ENCODE measurements at regions not wholly inside any gene's neighbourhood (a gene's known extent, or its start where the extent isn't known, plus 50 kb on each side); places are given as distances from the start of the nearest gene placed in this dataset.

DNA sequence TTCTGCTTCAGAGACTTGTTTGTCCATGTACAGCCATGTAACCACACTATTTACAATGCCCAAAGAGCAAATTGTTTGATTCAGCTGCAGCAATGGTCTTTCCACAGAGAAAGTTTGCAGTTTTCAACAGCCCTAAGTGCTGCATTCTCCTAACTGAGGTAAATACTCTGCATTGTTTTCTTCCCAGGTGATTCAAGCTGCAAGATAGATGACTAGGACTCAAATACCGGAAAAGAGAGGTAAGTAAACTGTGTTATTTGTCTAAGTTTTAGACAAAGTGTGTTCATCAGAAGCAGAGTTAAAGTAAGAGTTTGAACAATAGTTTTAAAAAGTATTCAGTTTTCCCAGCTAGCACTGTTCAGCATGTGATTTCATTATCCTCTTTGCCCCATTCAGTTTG lies 1046.7 kb upstream of the C9orf72 start:
- no peak overlapping the region for H3K27ac ChIP-seq
- ChIA-PET POLR2A (ENCODE audit: low non-redundant PET) (no interaction called here), CTCF (no interaction called here)
- TF ChIP-seq, protein P1, sequence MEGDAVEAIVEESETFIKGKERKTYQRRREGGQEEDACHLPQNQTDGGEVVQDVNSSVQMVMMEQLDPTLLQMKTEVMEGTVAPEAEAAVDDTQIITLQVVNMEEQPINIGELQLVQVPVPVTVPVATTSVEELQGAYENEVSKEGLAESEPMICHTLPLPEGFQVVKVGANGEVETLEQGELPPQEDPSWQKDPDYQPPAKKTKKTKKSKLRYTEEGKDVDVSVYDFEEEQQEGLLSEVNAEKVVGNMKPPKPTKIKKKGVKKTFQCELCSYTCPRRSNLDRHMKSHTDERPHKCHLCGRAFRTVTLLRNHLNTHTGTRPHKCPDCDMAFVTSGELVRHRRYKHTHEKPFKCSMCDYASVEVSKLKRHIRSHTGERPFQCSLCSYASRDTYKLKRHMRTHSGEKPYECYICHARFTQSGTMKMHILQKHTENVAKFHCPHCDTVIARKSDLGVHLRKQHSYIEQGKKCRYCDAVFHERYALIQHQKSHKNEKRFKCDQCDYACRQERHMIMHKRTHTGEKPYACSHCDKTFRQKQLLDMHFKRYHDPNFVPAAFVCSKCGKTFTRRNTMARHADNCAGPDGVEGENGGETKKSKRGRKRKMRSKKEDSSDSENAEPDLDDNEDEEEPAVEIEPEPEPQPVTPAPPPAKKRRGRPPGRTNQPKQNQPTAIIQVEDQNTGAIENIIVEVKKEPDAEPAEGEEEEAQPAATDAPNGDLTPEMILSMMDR (conservative IDR thresholded peaks at IDR 0.05; ENCODE audit: low read depth): no peak
- no peak for DNase-seq (ENCODE audit: low spot score)

DNA sequence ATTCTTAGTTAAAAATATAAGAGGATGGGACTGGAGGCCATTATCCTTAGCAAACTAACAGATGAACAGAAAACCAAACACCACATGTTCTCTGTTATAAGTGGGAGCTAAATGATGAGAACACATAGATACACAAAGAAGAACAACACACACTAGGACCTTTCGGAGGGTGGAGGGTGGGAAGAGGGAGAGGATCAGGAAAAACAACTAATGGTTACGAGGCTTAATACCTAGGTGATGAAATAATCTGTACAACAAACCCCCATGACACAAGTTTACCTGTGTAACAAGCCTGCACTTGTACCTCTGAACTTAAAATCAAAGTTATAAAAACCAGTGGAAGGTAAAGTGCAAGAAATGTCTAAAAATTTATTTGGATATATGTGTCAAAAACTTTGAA lies 1047.4 kb upstream of the C9orf72 start:
- POLR2A ChIA-PET (ENCODE audit: low non-redundant PET): no interaction called here
- DNase-seq (ENCODE audit: low spot score): no peak
- TF ChIP-seq, protein P1 (conservative IDR thresholded peaks at IDR 0.05; ENCODE audit: low read depth): no peak
- CTCF ChIA-PET: no interaction called here
- H3K27ac ChIP-seq: no peak overlapping the region

DNA sequence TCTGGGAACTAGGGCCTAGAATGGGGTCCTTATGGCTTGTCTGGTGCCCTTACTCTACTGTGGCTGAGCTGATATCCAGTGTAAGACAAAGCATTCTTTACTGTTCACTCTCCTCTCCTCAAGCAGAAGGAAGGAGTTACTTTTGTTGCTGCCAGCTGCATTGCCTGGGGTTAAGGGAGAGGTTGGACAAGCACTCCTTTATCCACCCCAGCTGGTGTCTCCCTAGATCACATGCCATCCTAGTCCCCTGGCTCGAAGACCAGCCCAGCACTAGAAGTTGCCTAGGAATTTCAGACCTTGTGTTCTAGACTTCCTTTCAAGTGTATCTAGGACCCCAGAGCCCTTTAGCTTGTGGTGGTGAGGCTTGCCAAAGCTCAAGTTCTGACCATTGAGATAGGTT lies 1051.5 kb upstream of the C9orf72 start:
- ChIA-PET POLR2A (ENCODE audit: low non-redundant PET) (no interaction called here), CTCF (interaction anchor here (0.6 kb wide), 1 partner anchor 149 kb away, joined by 3 read pairs; no protein-coding TSS in a partner anchor)
- H3K27ac ChIP-seq: no peak overlapping the region
- TF ChIP-seq, protein P1 (conservative IDR thresholded peaks at IDR 0.05; ENCODE audit: low read depth): no peak
- no peak for DNase-seq (ENCODE audit: low spot score)

DNA sequence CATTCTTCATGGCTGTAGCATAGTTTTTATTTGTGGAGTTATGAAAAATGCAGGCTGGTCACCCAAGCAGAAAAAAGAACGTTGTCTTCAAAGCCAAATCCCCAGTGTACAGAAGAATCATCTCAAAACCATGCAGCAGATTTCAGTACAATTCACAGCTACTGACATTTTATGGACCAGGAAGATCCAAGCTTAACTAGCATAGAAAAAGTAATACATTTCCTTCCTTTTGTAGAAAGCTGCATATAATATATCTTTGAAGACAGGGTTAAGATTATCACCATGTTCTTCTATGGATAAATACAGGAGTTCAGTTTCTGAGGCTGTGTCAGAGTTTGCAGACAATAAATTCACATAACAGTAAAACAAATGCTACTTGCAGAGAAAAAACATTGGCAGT lies 1054.8 kb upstream of the C9orf72 start:
- ChIA-PET CTCF (no interaction called here), POLR2A (ENCODE audit: low non-redundant PET) (no interaction called here)
- no peak for DNase-seq (ENCODE audit: low spot score)
- TF ChIP-seq, protein P1 (conservative IDR thresholded peaks at IDR 0.05; ENCODE audit: low read depth): no peak
- no peak overlapping the region for H3K27ac ChIP-seq

DNA sequence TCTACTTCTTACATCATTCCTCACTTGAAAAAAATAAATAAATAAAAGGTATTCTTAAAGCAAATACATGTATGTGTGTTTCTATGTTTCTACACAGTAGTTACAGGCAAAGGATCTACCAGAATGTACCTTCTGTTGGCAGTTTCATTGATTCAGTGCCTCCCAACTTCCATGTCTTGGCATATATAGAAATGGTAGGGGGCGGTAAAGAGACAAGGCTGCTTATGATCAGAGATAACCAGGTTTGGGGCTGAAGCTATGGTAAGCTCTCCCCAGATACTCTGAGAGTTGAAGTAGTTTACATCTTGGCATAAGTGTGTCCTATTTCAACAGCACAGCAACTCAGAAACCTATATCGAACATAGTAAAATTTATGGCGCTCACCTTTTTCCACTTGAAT lies 1075.4 kb upstream of the C9orf72 start:
- ChIA-PET POLR2A (ENCODE audit: low non-redundant PET) (no interaction called here), CTCF (interaction anchor here (0.5 kb wide), 1 partner anchor 84 kb away, joined by 5 read pairs; no protein-coding TSS in a partner anchor)
- DNase-seq (ENCODE audit: low spot score): no peak
- TF ChIP-seq, protein P1 (conservative IDR thresholded peaks at IDR 0.05; ENCODE audit: low read depth): no peak
- no peak overlapping the region for H3K27ac ChIP-seq

DNA sequence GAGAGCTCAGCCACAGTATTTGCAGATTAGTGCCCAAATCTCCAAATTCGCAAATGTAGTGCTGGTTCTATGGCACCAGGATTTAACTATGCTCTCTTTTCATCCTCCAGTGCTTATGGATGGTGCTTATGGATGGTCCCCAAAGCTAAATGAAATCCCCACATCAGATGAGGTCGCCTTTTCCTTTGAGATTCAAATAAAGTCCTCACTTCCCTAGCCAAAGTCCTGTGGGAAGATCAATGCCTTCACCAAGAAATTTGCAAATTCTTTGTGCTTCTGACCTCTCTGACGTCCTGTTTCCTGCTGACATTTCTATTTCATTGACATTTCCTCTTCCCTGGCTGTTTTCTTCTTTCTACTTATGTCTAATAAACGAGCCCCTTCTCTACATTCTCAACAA lies 1077.0 kb upstream of the C9orf72 start:
- CTCF ChIA-PET: interaction anchor here (0.6 kb wide), 1 partner anchor 21 kb away, joined by 3 read pairs; no protein-coding TSS in a partner anchor
- TF ChIP-seq, protein P1 (conservative IDR thresholded peaks at IDR 0.05; ENCODE audit: low read depth): no peak
- no peak overlapping the region for H3K27ac ChIP-seq
- no peak for DNase-seq (ENCODE audit: low spot score)
- POLR2A ChIA-PET (ENCODE audit: low non-redundant PET): no interaction called here

All from RWPE1 (cell line).